ENCODE measurements at regions not wholly inside any gene's neighbourhood (a gene's known extent, or its start where the extent isn't known, plus 50 kb on each side); places are given as distances from the start of the nearest gene placed in this dataset.

DNA sequence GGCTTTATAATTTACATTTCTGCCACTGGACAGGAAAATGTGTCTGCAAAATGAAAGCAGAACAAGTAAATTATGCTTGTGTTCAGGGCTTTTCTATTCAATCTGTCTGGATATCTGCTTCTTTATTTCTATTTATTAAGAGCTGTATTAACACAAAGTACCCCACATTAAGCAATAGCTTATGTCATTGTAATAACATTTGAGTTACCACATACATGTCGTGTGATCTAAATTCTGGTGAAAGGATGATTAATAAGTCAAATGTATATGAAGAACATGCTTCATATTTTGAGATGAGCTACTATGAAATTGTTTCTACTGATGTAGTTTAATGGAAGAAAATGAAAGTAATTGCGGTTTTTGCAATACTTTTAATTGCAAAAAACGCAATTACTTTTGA lies 238.2 kb downstream of the KCNJ2 start:
- TF ChIP-seq POU2F2 (IDR thresholded peaks at IDR 0.05; ENCODE audit: low read depth, low read length) (no peak), PAX5 (IDR thresholded peaks at IDR 0.05; ENCODE audit: insufficient read depth, low read length, severe bottlenecking) (no peak), SPI1 (IDR thresholded peaks at IDR 0.05; ENCODE audit: low read depth, low read length) (no peak), POLR2A (IDR thresholded peaks at IDR 0.05; ENCODE audit: low read depth, low read length) (no peak), TAF1 (IDR thresholded peaks at IDR 0.05; ENCODE audit: low read depth, low read length) (no peak)
- no peak for DNase-seq (ENCODE audit: insufficient read length, low spot score)
- no peak for FAIRE-seq

DNA sequence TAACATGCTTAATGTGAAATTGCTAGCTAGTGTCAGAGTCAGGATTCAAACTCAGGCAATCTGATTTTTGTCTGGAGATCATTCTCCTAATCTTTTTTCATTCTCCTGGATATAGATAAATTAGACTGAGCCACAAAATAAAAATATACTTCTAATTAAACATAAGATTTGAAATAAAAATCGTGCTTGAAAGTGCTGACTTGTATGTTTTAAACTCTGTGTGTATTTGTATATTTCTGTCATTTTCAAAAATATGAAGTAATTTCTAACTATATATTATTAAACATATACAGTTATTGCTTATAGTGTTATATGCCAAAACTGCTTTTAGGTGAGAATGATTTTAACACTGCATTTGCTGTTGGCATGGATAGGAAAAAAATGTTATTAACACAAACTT lies 239.4 kb downstream of the KCNJ2 start:
- no peak for TF ChIP-seq POU2F2 (IDR thresholded peaks at IDR 0.05; ENCODE audit: low read depth, low read length)
- no peak for TF ChIP-seq SPI1 (IDR thresholded peaks at IDR 0.05; ENCODE audit: low read depth, low read length)
- no peak for TF ChIP-seq POLR2A (IDR thresholded peaks at IDR 0.05; ENCODE audit: low read depth, low read length)
- FAIRE-seq (no peak), DNase-seq (ENCODE audit: insufficient read length, low spot score) (no peak)

DNA sequence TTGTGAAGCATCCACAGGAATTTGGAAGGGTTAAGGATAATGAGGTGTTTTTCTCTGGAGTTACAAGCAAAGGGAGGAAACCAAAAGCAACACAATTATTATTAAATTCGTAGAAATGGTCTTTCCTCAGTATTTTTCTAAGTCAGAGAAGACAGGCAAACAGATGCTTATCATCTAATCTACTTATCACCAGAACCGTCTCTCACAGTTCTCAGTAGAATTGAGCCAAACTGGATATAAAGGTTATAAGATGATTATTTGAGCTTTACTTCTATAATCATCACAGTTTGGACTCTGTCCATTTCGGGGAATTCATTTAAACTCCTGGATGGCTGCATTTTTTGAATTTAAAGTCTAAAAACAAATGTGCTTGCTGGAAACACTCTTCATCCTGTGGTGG lies 245.0 kb downstream of the KCNJ2 start:
- no peak for TF ChIP-seq POLR2AphosphoS5 (IDR thresholded peaks at IDR 0.05; ENCODE audit: low read depth, low read length)
- no peak for TF ChIP-seq SPI1 (IDR thresholded peaks at IDR 0.05; ENCODE audit: low read depth, low read length)
- TF ChIP-seq POLR2A (IDR thresholded peaks at IDR 0.05; ENCODE audit: low read depth, low read length): no peak
- no peak for TF ChIP-seq TAF1 (IDR thresholded peaks at IDR 0.05; ENCODE audit: low read depth, low read length)
- no peak for TF ChIP-seq POU2F2 (IDR thresholded peaks at IDR 0.05; ENCODE audit: low read depth, low read length)
- TF ChIP-seq PAX5 (IDR thresholded peaks at IDR 0.05; ENCODE audit: insufficient read depth, low read length, severe bottlenecking): no peak
- DNase-seq (ENCODE audit: insufficient read length, low spot score) (no peak), FAIRE-seq (no peak)

DNA sequence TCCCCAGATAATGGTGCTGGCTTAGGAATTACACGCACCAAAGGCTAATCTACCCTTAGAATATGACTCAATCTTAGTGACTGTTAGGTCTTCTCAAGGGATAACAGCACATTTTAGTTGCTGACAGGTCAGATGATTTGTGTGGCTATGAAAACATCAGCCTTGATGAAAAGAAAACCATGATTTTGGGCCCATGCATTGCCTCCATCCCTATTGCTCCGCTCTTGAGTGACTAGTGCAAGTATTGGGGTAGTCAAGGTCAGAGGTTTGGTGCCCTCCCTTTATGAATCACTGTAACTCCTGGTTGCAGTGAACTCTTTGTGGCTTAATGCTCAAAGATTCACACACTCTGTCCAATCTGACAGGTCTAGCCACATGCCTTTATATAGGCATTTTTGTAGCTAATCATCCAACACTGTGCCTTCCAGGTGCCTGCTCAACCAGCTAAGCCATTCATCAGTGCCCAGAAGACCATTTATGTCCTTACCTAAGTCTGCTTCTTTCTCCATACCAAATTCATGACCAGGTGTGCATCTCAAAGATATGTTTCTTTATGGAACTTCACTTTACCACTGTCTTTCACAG lies 251.6 kb downstream of the KCNJ2 start:
- TF ChIP-seq POLR2A (IDR thresholded peaks at IDR 0.05; ENCODE audit: low read depth, low read length) (no peak), PAX5 (IDR thresholded peaks at IDR 0.05; ENCODE audit: insufficient read depth, low read length, severe bottlenecking) (no peak), TAF1 (IDR thresholded peaks at IDR 0.05; ENCODE audit: low read depth, low read length) (no peak), POU2F2 (IDR thresholded peaks at IDR 0.05; ENCODE audit: low read depth, low read length) (no peak), POLR2AphosphoS5 (IDR thresholded peaks at IDR 0.05; ENCODE audit: low read depth, low read length) (no peak), SPI1 (IDR thresholded peaks at IDR 0.05; ENCODE audit: low read depth, low read length) (no peak)
- FAIRE-seq (no peak), DNase-seq (ENCODE audit: insufficient read length, low spot score) (no peak)

DNA sequence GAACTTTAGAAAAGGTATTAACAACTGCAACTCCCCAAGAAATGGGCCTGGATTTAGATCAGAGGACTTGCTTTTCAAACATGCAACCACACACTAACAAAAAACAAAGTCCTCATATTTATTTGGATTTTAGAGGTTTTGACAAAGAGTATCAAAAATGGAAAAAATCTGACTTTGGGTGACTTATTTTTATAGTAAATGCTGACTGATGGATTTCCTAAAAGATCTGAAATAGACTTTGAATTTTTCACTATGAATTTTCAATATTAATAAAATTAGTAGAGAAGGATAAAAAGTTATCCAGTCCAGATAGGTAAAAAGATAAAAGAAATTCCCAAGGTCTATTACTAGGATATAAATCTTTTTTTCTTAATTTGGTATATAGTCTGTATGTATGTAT lies 253.5 kb downstream of the KCNJ2 start:
- DNase-seq (ENCODE audit: insufficient read length, low spot score) (no peak), FAIRE-seq (no peak)
- no peak for TF ChIP-seq TAF1 (IDR thresholded peaks at IDR 0.05; ENCODE audit: low read depth, low read length)
- TF ChIP-seq POLR2AphosphoS5 (IDR thresholded peaks at IDR 0.05; ENCODE audit: low read depth, low read length): no peak
- TF ChIP-seq POU2F2 (IDR thresholded peaks at IDR 0.05; ENCODE audit: low read depth, low read length): no peak
- TF ChIP-seq PAX5 (IDR thresholded peaks at IDR 0.05; ENCODE audit: insufficient read depth, low read length, severe bottlenecking): no peak
- TF ChIP-seq POLR2A (IDR thresholded peaks at IDR 0.05; ENCODE audit: low read depth, low read length): no peak
- TF ChIP-seq SPI1 (IDR thresholded peaks at IDR 0.05; ENCODE audit: low read depth, low read length): no peak

DNA sequence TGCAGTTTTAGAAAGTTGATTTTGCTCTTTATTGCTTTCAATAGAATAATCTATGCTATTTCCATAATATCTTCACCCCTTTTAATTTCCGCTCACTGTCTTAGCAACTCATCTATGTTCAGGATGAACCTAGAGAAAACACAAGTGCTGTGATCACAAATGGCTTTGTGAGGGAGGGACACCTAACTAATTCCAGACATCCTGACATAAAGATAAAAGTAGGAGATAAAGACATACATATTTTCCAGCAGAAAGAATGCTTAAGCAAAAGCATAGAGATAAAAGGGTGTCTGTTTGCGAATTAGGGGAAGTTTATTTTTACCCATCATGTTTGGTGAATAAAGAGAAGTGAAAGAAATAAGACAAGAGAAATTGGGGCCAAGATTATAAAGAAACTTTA lies 254.2 kb downstream of the KCNJ2 start:
- TF ChIP-seq POLR2AphosphoS5 (IDR thresholded peaks at IDR 0.05; ENCODE audit: low read depth, low read length) (no peak), TAF1 (IDR thresholded peaks at IDR 0.05; ENCODE audit: low read depth, low read length) (no peak), SPI1 (IDR thresholded peaks at IDR 0.05; ENCODE audit: low read depth, low read length) (no peak), POLR2A (IDR thresholded peaks at IDR 0.05; ENCODE audit: low read depth, low read length) (no peak), PAX5 (IDR thresholded peaks at IDR 0.05; ENCODE audit: insufficient read depth, low read length, severe bottlenecking) (no peak)
- DNase-seq (ENCODE audit: insufficient read length, low spot score) (no peak), FAIRE-seq (no peak)

DNA sequence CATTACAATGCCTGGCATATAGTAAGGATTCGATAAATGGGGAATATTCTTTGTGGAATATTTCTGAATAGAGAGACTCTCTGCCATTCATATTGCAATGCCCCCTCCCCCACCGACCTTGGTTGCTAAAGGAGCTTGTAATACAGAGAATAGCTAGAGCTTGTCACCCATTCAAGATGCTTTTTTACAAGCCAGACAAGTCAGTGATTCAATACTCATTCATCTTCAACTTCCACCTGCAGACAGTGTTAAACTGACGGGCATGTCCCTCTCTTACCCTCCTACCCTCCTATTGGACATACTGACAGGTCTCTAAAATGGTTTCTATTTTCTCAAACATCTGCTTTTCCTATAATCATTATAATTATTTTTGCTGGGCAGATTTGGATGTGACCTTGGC lies 257.4 kb downstream of the KCNJ2 start:
- no peak for DNase-seq (ENCODE audit: insufficient read length, low spot score)
- TF ChIP-seq POU2F2 (IDR thresholded peaks at IDR 0.05; ENCODE audit: low read depth, low read length): no peak
- no peak for TF ChIP-seq POLR2AphosphoS5 (IDR thresholded peaks at IDR 0.05; ENCODE audit: low read depth, low read length)
- no peak for TF ChIP-seq TAF1 (IDR thresholded peaks at IDR 0.05; ENCODE audit: low read depth, low read length)
- no peak for TF ChIP-seq SPI1 (IDR thresholded peaks at IDR 0.05; ENCODE audit: low read depth, low read length)
- TF ChIP-seq PAX5 (IDR thresholded peaks at IDR 0.05; ENCODE audit: insufficient read depth, low read length, severe bottlenecking): no peak
- TF ChIP-seq POLR2A (IDR thresholded peaks at IDR 0.05; ENCODE audit: low read depth, low read length): no peak
- FAIRE-seq: no peak

DNA sequence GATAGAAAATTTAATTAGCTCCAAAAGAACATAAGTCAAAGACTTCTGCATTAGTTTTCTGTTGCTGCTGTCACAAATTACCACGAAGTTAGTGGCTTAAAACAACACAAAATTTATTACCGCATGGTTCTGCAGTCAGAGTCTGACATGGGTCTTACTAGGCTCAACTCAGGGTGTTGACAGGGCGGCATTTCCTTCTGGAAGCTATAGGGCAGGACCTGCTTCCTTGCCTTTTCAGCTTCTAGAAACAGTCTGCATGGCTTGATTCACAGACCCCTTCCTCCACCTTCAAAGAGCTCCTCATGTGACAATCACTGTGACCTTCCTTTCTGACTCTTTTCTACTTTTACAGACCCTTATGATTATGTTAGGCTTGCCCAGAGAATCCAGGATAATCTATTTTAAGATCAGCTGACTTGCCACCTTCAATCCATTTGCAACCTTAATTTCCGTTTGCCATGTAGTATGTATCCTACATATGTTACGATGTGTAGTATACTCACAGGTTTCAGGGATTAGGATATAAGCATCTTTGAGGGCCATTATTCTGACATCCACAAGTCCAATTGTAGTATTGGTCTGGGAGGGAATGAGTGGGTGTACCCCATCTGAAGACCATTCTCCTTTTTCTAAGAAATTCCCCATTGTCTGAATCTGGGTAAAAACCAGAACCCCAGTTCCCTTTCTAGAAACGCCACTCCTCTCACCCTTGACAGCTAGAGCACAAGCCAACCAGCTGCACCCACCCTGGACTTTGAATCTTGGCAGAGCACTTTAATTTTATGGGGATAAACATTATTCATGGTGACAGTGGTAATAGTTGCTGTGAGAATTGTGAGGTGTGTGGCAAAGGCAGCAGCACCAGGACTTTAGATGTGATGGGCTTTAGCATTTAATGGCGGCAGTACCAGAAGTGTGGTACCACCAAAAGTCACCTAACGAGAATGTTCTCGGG lies 265.5 kb downstream of the KCNJ2 start:
- no peak for TF ChIP-seq POLR2A (IDR thresholded peaks at IDR 0.05; ENCODE audit: low read depth, low read length)
- TF ChIP-seq POLR2AphosphoS5 (IDR thresholded peaks at IDR 0.05; ENCODE audit: low read depth, low read length): no peak
- no peak for TF ChIP-seq POU2F2 (IDR thresholded peaks at IDR 0.05; ENCODE audit: low read depth, low read length)
- TF ChIP-seq PAX5 (IDR thresholded peaks at IDR 0.05; ENCODE audit: insufficient read depth, low read length, severe bottlenecking): no peak
- TF ChIP-seq TAF1 (IDR thresholded peaks at IDR 0.05; ENCODE audit: low read depth, low read length): no peak
- TF ChIP-seq SPI1 (IDR thresholded peaks at IDR 0.05; ENCODE audit: low read depth, low read length): no peak
- DNase-seq (ENCODE audit: insufficient read length, low spot score): no peak
- FAIRE-seq: no peak

DNA sequence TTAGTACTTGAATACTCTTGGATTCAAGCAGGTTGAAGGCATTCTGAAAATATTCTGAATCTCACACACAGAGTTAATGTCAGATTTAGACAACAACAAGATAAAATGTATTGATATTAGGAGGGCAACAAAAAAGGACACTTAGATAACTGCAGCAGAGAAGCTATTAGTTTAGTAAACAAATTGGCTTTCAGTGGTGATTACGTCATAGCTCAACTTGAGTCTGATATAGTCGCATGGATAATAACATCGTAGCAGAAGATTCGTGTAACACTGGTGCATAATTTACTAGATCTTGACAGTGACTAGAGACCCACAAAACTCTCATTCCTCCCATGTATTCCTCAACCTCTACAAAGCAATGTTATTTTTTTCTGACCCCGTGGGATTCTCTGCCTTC lies 268.3 kb downstream of the KCNJ2 start:
- no peak for DNase-seq (ENCODE audit: insufficient read length, low spot score)

More for the DNA sequence above, 268.3 kb downstream of the KCNJ2 start:
- TF ChIP-seq POLR2AphosphoS5 (IDR thresholded peaks at IDR 0.05; ENCODE audit: low read depth, low read length): no peak
- TF ChIP-seq POLR2A (IDR thresholded peaks at IDR 0.05; ENCODE audit: low read depth, low read length): no peak
- no peak for TF ChIP-seq PAX5 (IDR thresholded peaks at IDR 0.05; ENCODE audit: insufficient read depth, low read length, severe bottlenecking)
- no peak for TF ChIP-seq TAF1 (IDR thresholded peaks at IDR 0.05; ENCODE audit: low read depth, low read length)
- TF ChIP-seq SPI1 (IDR thresholded peaks at IDR 0.05; ENCODE audit: low read depth, low read length): no peak
- TF ChIP-seq POU2F2 (IDR thresholded peaks at IDR 0.05; ENCODE audit: low read depth, low read length): no peak
- FAIRE-seq: no peak
